ENCODE measurements at regions not wholly inside any gene's neighbourhood (a gene's known extent, or its start where the extent isn't known, plus 50 kb on each side); places are given as distances from the start of the nearest gene placed in this dataset.

DNA sequence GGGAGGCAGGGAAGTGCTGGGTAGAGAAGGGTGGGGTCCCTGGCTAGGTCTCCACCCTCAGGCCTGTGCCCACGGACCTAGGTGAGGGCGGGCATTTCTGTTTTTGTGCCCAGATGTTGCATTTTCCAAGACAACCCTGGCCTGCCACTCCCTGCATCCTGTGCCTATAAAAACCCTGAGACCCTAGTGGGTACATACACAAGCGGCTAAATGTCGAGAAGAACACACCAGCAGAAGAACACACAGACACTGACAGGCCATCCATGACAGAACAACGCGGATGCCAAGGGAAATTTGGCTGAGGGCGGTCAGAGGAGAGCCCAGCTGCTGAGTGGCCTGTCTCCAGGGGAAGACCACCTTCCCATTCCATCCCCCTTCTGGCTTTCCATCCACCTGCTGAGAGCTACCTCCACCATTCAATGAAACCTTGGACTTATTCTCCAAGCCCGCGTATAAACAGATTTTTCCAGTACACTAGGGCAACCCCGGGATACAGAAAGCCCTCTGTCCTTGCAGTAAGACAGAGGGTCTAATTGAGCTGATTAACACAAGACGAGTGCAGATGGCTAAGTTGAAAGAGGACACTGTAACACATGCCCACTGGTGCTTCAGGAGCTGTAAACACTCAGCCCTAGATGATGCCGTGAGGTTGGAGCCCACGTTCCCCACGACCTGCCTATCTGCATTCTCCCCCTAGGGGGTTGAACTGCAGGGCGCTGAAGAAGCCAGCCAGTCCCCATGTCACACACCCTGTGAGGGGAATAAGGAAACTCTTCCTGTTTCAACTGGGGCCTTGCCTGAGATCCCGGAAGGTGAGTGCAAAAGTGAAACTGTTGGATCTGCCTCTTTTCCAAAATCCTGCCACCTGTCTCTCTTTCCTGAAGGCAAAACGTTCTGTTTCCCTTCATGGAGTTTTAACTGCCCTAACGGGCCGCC, 147.2 kb upstream of the COX10 start:
- no peak for DNase-seq (ENCODE audit: low read depth in 4 of 4, low spot score in 3 of 4)

DNA sequence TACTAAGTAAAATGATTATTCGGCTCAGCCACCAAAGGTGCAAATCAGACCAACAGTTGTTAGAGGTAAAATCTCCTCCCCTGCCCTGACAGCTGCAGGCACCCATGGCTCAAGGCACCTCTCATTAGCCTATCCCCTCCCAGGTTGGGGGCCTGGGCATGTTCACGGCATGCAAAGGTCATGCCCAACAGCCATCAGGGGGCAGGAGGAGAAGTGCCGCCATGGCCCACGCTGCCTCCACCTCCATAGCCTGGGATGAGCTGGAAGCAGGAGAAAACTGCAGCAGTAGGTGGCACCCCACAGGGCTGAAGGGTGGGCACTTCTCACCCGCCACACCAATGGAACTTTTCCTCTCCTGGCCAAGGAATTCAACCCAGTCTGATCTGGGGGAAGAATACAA, 146.4 kb upstream of the COX10 start:
- no peak for DNase-seq (ENCODE audit: low read depth in 4 of 4, low spot score in 3 of 4)

DNA sequence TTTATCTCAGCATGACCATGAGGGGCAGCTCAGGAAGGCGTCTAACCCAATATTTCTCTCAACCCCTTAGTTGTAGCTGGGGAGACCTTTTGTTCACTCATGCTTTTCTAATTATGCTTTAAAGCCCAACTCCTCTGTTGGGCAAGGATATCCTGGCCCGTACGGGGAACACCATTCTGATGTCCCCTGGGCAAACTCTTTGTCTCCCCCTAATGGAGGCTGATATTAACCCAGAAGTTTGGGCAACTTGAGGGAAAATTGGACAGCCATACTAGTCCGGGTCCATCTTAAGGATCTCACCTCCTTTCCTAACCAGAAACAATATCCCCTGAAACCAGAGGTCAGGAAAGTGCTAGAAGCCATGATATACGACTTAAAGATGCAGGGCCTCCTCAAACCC, 143.7 kb upstream of the COX10 start:
- no peak for DNase-seq (ENCODE audit: low read depth in 4 of 4, low spot score in 3 of 4)

DNA sequence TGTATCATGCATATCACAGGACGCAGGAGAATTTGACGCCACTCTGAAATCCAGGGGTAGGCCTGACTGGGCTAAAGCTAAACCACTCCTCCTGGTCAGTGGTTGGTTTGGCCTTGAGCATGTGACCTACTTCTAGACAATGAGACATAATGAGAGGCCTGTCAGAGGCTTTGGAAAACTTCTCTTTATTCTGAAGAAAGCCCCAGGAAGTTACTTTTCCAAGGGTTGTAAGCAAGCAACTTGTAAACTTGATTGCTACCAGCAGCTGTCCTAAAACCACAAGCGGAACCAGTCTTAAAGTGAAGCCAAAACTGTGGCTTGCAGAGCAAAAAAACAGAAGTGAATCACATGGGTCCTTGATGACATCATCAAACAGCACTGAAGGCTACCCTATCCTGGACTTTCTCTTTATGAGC, 138.2 kb upstream of the COX10 start:
- no peak for DNase-seq (ENCODE audit: low read depth in 4 of 4, low spot score in 3 of 4)

DNA sequence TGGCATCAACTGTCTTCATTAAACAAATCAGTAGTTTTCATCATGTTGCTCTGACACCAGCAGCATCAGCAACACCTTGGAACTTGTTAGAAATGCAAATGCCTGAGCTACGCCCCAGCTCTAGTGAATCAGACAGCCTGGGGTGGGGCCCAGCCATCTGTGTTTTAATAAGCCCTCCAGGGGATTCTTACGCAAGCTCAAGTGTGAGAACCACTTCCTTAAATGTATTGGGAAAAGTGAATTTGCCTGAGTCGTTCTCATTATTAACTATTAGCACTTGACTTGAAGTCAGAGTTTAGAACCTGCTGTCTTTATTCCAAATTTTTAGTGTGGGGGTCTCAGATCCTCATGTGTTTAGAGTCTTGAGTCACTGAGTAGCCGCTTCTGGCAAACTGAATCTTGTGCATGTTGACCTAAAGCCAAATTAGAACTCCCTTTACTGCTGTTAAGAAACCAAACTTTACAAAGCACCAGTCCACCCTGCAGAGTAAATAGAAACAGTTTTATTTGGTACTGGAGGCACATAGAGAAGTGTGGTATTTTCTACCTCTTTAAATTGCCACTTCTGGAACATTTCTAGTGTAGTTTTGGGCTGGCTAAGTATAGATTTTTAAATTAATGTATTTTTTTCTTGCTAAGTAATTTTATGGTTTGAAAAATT, 137.4 kb upstream of the COX10 start:
- no peak for DNase-seq (ENCODE audit: low read depth in 4 of 4, low spot score in 3 of 4)

DNA sequence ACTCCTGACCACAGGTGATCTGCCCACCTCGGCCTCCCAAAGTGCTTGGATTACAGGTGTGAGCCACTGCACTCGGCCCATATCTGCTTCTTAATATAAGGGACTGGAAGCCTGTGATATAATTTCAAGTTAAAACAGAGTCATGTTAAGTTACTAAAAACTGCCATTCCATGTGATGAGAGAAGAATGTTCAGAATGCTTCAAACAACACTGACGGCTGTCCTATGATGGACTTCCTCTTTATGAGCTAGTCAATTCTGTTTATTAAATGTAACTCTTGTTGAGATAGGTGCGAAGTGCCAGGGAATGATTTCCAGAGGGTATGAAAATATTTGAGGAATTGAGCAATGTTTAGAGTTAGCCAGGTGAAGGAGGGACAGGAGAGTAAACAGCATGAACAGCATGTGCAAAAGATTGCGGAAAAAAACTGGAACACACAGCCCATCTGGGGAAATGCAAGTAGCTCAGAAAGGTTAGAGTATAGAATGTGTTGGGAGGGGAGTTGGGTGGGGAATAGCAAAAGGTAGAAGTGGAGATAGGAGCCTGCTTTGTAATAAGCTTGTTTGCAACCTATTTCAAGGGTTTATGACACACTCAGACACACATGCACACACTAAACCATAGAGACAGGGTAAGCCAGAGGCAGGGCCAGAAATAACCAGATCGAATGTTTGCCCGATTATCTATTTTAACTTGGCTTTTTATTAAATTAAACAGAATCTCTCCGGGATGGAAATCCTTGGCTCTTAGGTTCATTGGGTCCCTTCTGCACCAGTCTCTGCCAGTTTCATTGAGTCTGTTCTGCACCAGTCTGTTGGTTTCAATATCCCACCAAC, 135.6 kb upstream of the COX10 start:
- no peak for DNase-seq (ENCODE audit: low read depth in 4 of 4, low spot score in 3 of 4)

DNA sequence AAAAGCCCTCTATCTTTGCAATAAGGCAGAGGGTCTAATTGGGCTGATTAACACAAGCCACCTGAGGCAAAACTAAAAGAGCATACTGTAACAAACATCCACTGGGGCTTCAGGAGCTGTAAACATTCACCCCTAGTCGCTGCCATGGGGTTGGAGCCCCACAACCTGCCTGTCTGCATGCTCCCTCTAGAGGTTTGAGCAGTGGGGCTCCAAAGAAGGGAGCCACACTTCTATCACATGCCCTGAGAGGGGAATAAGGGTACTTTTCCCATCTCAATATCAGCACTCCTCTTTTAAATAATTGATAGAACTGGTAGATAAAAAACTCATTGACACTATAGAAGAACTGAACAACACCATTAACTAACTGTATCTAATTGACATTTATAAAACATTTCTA, 130.1 kb upstream of the COX10 start:
- no peak for DNase-seq (ENCODE audit: low read depth in 4 of 4, low spot score in 3 of 4)

DNA sequence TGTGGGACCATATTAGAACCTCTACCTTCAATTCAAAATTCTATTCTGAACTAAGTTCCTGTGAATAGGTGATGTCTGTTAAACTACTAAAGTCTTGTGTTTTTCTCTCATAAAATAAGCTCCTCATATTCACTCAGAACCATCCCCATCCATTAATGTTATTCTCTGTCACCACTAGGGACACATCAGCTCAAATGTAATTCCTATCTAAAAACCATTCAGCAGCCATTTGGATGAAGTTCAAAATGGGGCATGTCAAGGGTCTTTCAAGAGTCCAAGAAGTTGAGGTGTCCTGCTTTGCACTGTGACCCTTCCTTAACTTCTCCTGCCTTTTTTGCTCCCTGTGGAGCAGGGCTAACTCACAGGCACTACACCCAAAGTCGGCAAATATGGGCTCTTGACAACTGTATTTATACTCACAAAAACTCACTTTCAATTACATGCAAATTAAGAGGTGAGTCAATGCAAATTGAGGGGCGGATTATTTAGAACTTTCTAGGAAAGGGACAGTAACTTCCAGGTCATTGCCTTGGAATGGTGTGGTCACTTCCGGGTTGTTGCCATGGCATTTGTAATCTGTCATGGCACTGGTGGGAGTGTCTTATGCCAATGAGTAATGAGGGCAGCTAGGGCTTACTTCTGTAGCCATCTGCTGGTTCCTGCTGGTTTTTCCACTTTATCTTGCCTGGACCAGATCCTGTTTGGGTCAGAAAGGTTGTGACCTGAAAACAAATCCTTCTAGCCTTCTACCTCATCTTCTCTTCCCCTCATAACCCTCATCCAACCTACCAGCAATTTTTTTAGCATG, 128.2 kb upstream of the COX10 start:
- DNase-seq (ENCODE audit: low read depth in 4 of 4, low spot score in 3 of 4): no peak

DNA sequence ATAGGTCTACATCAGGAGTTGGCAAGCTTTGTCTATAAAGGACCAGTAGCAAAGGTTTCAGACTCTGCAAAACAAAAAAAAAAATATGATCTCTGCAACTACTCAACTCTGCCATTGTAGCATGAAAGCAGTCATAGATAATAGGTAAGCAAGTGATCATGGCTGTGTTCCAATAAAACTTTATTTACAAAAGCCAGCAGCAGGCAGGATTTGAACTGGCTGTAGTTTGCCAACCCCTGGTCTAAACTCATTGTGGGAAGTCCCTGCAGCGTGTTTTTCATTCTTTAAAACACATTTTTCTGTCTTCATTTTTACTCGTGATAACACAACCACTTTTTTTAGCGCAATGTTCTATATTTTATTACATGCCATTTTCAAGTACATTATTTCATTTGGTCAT, 127.5 kb upstream of the COX10 start:
- DNase-seq (ENCODE audit: low read depth in 4 of 4, low spot score in 3 of 4): no peak

DNA sequence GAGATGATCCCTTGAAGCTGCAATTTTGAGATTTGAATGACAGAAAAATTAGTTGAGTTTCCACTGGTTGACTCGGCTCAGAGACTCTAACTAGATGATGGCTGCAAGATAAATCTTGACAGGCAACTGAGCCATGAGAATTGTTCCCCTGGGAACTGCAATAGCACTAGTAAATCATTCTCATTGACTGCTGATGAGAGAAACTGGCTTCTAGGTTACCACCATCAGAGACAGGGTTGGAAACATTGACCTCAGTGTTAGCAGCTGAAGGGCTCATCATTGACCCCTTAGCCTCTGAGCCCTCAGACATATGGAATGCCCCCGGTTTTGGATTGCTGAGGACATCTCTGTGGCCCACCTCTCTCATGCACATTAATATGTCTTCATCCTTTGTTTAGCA, 125.4 kb upstream of the COX10 start:
- DNase-seq (ENCODE audit: low read depth in 4 of 4, low spot score in 3 of 4): no peak

DNA sequence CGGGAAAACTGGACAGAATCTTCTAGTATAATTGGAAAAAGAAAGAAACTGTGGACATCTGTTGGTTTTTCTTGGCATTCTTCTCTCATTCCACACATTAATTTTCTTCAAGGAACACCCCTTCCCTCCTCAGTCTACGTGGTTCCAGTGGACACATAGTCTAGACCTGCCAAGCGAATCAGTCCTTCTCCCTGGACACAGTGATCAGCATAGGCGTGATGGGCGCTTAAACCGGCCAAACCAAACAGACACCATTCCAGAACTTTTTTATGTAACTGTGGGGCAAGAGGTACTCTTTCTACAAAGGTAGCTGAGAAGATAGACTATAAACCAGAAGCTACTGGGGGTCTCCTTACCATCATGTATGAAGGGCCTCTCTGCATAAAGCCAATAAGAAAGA, 121.8 kb upstream of the COX10 start:
- no peak for DNase-seq (ENCODE audit: low read depth in 4 of 4, low spot score in 3 of 4)

DNA sequence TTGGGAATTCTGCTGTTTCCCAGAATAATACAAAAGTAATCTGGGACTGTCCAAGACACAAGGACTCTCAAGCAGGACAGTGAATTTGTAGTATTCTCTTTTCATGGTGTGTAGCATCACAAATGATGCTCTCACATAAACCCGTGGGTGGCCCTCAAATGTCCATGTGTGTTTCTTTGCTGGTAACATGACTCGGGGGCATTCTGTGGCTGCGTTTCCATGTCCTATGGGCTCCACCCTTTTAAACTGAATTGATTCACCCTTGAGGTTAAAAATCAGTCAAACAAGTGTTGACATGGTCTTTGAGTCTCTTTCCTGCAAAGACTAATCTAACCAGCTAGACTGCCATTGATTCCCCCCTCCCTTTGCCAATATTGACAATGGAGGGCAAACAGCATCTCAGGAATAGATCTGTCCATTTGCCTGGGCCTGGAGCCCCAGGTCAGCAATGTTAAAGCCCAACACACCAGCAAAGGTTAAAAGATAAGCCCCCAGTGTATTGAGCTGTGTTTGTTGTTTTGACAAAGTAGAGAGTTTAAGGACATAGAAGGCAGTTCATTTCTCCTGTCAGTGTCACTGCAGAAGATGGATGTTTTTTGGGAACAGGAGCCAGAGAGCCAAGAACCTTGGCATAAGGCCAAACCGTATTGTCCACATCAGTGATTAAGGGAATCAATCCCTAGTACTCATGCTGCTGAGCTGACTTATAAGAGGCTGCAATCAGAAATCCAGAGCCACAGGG, 117.1 kb upstream of the COX10 start:
- no peak for DNase-seq (ENCODE audit: low read depth in 4 of 4, low spot score in 3 of 4)

DNA sequence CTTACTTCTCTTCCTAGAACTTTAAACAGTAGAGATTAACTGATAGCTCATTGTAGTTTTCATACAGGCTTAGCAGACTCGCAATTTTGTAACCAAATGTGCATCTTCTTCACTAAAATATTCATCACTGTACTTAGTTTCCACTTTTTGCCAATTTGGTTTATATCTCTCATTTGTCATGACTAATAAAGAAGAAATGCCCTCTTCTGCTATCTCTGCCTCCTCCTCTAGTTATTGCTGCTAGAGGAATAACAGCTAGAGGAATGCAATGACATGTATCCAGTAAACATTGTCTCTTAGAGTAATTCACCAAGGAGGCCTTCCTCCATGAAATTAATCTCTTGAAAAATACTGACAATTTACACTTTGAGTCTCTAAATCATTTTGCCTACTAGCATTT, 115.5 kb upstream of the COX10 start:
- no peak for DNase-seq (ENCODE audit: low read depth in 4 of 4, low spot score in 3 of 4)

DNA sequence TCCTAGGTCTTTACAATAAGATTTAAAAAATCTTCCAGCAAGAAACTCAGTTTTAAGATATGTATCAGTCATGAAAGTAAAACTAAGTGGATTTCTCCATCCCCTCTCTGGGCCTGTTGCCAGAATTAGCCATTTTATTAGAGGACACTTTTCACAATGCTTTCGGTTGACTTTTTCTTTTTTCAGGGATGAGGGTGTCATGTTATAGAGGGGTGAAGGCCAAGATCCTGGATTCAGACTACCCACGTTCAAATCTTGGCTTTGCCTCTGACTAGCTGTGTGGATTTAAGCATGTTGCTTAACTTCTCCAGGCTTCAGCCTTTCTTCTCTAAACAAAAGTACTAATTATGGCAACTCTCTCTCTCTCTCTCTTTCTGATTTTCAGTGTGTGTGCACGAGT, 111.7 kb upstream of the COX10 start:
- no peak for DNase-seq (ENCODE audit: low read depth in 4 of 4, low spot score in 3 of 4)

DNA sequence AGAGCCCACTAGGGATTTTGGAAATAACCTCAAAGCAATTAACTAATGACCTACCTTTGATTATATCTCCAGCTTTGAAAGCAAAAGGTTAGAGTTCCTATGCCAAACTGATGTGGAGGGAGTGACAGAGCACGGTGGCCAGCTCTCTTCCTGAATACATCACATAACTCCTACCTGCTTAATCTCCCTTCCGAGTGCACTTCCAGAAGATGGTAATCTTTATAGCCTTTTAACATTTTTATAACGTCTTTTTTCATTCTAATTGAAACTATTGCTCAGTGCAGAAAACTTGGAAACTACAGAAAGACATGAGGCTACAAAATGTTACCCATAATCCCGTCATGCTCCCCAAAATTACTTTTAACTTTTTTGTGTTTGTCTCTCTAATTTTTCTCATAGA, 110.5 kb upstream of the COX10 start:
- DNase-seq (ENCODE audit: low read depth in 4 of 4, low spot score in 3 of 4): no peak

DNA sequence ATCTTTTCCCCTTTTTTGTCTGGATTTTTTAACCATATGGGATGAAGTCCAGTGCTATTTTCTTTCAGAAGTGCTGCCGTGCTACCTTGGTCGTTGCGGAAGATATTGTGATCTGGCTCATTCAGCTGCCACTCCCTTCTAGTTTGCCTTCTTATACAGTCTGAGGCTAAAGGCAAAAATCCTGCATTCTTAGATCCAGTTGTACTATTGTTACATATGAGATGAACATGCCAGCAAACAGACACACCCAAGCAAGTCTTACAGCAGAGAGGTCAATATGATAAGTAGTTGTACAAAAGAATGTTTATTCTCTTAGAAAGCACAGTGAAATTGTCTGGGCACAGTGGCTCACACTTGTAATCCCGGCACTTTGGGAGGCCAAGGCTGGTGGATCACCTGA, 108.0 kb upstream of the COX10 start:
- no peak for DNase-seq (ENCODE audit: low read depth in 4 of 4, low spot score in 3 of 4)

DNA sequence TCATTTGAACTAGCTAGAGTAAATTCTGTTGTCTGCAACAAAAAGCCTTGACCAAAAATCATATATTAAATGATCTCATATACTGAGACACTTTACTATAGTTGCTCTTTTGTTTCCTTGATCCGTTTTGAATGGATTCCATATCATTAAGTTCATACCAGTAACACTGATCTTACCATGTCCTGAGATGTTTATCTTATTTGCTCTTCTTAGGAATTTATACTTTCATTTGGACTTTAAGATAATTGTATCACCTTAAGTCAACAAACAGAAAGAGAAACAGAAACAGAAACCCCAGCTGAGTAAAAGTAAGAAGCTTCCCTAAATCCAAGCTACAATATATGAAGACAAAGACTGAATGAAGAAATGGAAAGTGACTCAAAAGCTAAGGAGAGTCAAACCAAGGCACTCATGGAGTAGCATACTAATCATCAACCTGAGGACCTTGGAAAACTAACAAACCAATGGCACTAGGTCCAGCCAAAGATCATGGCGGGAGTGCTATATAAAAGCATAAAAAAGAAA, 106.5 kb upstream of the COX10 start:
- no peak for DNase-seq (ENCODE audit: low read depth in 4 of 4, low spot score in 3 of 4)

DNA sequence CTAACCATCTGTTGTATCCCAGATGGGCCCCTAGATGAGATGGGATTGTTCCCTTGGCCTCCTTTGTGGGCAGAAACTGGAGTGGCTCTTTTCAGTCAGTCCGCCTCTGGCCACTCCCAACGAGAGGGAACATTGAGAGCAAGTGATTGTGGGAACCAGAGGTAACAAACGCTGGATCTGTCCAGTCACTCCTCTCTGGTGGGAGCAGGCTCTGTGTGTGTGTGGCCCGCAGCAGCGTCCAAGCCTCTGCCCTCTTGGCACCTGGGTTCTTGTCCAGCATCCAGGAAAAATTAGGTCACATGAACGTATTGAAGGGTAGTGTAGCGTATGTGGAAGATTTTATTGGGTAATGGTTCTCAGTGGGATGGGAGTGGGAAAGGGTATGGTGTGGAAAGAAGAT, 101.9 kb upstream of the COX10 start:
- no peak for DNase-seq (ENCODE audit: low read depth in 4 of 4, low spot score in 3 of 4)

DNA sequence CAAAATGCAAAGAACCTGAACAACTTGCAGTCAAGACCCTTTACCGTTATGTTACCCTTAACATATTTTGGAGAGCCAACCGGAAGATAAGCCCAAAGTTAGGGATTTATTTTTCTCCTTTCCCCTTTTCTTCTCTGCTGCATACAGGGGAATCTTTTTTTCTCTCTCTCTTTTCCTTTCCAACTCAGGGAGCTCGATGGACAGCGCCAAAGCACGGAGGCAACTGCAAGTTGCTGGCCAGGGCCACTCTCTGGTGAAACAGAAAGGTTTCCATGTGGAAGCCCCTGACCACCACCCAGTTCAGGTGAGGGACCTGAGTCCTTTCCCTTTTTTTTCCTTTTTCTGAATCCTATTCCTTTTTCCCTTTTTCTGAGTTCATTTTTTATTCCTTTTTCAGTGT, 98.8 kb upstream of the COX10 start:
- DNase-seq (ENCODE audit: low read depth in 4 of 4, low spot score in 3 of 4): no peak

Data from right renal pelvis (tissue), 4 donors.